ENCODE measurements at regions not wholly inside any gene's neighbourhood (a gene's known extent, or its start where the extent isn't known, plus 50 kb on each side); places are given as distances from the start of the nearest gene placed in this dataset.

GRCh38 chr2:16018277-16019059 lies 78.1 kb downstream of the MYCN start:
- Histone ChIP-seq H3K4me3 (ENCODE audit: severe bottlenecking) (no peak overlapping the region), H3K9me3 (ENCODE audit: severe bottlenecking) (no peaks in the 10 kb centered on the region), H3K27ac (ENCODE audit: poor library complexity, severe bottlenecking) (no peak overlapping the region), H3K27me3 (ENCODE audit: insufficient read depth, poor library complexity, severe bottlenecking) (no peaks in the 10 kb centered on the region), H3K36me3 (ENCODE audit: low read depth) (no peaks in the 10 kb centered on the region), H3K4me1 (ENCODE audit: insufficient read depth, poor library complexity, severe bottlenecking) (no peaks in the 10 kb centered on the region)
- ATAC-seq (ENCODE audit: low read depth) (no peak), DNase-seq (ENCODE audit: low spot score) (no peak)
- TF ChIP-seq CTCF (IDR thresholded peaks at IDR 0.05; ENCODE audit: poor library complexity, severe bottlenecking): no peak

GRCh38 chr2:16016282-16016681 lies 75.9 kb downstream of the MYCN start:
- no peaks in the 10 kb centered on the region for H3K4me1 ChIP-seq (ENCODE audit: insufficient read depth, poor library complexity, severe bottlenecking)
- peaks cover 6% of the 10 kb centered on the region for H3K27me3 ChIP-seq (ENCODE audit: insufficient read depth, poor library complexity, severe bottlenecking)
- no peaks in the 10 kb centered on the region for H3K9me3 ChIP-seq (ENCODE audit: severe bottlenecking)
- TF ChIP-seq CTCF (IDR thresholded peaks at IDR 0.05; ENCODE audit: poor library complexity, severe bottlenecking): no peak
- no peaks in the 10 kb centered on the region for H3K36me3 ChIP-seq (ENCODE audit: low read depth)
- DNase-seq (ENCODE audit: low spot score) (no peak), ATAC-seq (ENCODE audit: low read depth) (no peak)
- no peak overlapping the region for H3K4me3 ChIP-seq (ENCODE audit: severe bottlenecking)
- no peak overlapping the region for H3K27ac ChIP-seq (ENCODE audit: poor library complexity, severe bottlenecking)

- TF ChIP-seq CTCF (IDR thresholded peaks at IDR 0.05; ENCODE audit: poor library complexity, severe bottlenecking): no peak
- DNase-seq (ENCODE audit: low spot score): no peak
- Histone ChIP-seq H3K4me1 (ENCODE audit: insufficient read depth, poor library complexity, severe bottlenecking) (no peaks in the 10 kb centered on the region), H3K9me3 (ENCODE audit: severe bottlenecking) (no peaks in the 10 kb centered on the region), H3K4me3 (ENCODE audit: severe bottlenecking) (no peak overlapping the region), H3K27me3 (ENCODE audit: insufficient read depth, poor library complexity, severe bottlenecking) (peaks cover 6% of the 10 kb centered on the region), H3K36me3 (ENCODE audit: low read depth) (no peaks in the 10 kb centered on the region), H3K27ac (ENCODE audit: poor library complexity, severe bottlenecking) (no peak overlapping the region)
- no peak for ATAC-seq (ENCODE audit: low read depth)
These were observed 75.5 kb downstream of the MYCN start for GRCh38 chr2:16015903-16016265.

- Histone ChIP-seq H3K9me3 (ENCODE audit: severe bottlenecking) (no peaks in the 10 kb centered on the region), H3K36me3 (ENCODE audit: low read depth) (no peaks in the 10 kb centered on the region), H3K4me3 (ENCODE audit: severe bottlenecking) (no peak overlapping the region), H3K4me1 (ENCODE audit: insufficient read depth, poor library complexity, severe bottlenecking) (no peaks in the 10 kb centered on the region), H3K27ac (ENCODE audit: poor library complexity, severe bottlenecking) (no peak overlapping the region), H3K27me3 (ENCODE audit: insufficient read depth, poor library complexity, severe bottlenecking) (peaks cover 6% of the 10 kb centered on the region)
- DNase-seq (ENCODE audit: low spot score): no peak
- TF ChIP-seq CTCF (IDR thresholded peaks at IDR 0.05; ENCODE audit: poor library complexity, severe bottlenecking): no peak
- ATAC-seq (ENCODE audit: low read depth): no peak
These were observed 75.0 kb downstream of the MYCN start for GRCh38 chr2:16015210-16015902.

- H3K27ac ChIP-seq (ENCODE audit: poor library complexity, severe bottlenecking): no peak overlapping the region
- H3K36me3 ChIP-seq (ENCODE audit: low read depth): no peaks in the 10 kb centered on the region
- ATAC-seq (ENCODE audit: low read depth): no peak
- TF ChIP-seq CTCF (IDR thresholded peaks at IDR 0.05; ENCODE audit: poor library complexity, severe bottlenecking): no peak
- DNase-seq (ENCODE audit: low spot score): no peak
- H3K4me3 ChIP-seq (ENCODE audit: severe bottlenecking): no peak overlapping the region
- no peaks in the 10 kb centered on the region for H3K9me3 ChIP-seq (ENCODE audit: severe bottlenecking)
- H3K27me3 ChIP-seq (ENCODE audit: insufficient read depth, poor library complexity, severe bottlenecking): peaks cover 6% of the 10 kb centered on the region
- no peaks in the 10 kb centered on the region for H3K4me1 ChIP-seq (ENCODE audit: insufficient read depth, poor library complexity, severe bottlenecking)
These were observed 74.5 kb downstream of the MYCN start for GRCh38 chr2:16014802-16015201.

Measured in RWPE2 (cell line).